ENCODE measurements at regions not wholly inside any gene's neighbourhood (a gene's known extent, or its start where the extent isn't known, plus 50 kb on each side); places are given as distances from the start of the nearest gene placed in this dataset.
"Not testable (repeated sequence)": the region's sequence is repeated elsewhere in the genome, so short reads cannot be mapped to it uniquely, and the experiment has no call there.

DNA sequence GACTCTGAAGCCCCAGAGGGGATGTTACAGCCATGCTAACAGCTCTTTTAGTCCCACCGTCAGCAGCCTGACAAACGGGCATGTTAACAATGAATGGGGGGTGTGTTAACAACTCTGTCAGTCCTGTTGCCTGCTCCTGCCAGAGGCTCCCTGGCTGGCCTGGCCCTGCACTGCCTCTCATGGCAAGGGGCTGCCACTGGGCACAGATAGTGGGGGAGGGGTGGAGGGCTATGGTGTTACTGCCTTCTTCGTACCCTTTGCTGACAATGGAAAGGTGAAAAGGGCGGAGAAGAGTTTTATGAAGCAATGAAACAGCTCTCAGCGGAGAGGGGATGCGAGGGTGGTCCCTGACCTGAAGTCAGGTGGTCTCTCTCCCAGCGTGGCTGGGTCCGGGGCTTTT is 125.9 kb upstream of the ZNF658 start:
- H3K27ac ChIP-seq (ENCODE audit: extremely low read depth, low read depth, low read length); POLR2A ChIA-PET; H3K36me3 ChIP-seq (ENCODE audit: control insufficient read depth in 2 of 2, insufficient read depth in 1 of 2, low read length in 2 of 2); H3K9me3 ChIP-seq (ENCODE audit: control insufficient read depth, insufficient read depth, low read depth, low read length); CTCF ChIA-PET; H3K4me1 ChIP-seq (ENCODE audit: control insufficient read depth, insufficient read depth, low read length); H3K4me3 ChIP-seq (ENCODE audit: low read depth, low read length): not testable (repeated sequence)

DNA sequence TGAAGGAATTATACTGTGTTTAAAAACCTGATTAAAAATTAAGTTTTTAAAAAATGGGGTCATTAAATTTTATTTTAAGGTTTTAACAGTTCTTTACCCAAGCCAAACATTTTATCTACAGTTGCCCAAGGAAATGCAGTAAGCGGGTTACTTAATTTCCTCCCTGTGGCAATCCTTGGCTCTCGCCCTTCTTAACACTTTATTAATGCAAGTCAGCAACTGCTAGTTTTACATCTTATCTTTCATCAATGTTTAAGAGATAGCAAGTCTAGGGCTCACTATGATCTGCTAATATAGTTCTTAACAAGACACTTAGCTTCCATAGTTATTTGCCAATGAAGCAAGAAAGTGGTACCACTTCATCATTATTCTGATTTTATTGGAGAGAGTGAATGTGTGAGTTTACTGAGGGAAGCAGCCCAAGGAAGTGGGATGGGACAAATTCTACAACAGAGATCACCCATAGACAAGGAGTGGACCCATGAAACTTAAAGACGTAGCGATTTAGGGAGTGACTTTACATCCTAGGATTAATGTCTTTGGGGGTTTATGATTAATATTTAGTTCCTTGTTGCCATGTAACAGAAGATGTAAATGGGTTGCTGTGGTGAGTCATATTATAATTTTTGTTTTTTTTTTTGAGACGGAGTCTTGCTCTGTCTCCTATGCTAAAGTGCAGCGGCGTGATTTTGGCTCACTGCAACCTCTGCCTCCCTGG is 120.4 kb upstream of the ZNF658 start:
- POLR2A ChIA-PET, CTCF ChIA-PET: not testable (repeated sequence)

DNA sequence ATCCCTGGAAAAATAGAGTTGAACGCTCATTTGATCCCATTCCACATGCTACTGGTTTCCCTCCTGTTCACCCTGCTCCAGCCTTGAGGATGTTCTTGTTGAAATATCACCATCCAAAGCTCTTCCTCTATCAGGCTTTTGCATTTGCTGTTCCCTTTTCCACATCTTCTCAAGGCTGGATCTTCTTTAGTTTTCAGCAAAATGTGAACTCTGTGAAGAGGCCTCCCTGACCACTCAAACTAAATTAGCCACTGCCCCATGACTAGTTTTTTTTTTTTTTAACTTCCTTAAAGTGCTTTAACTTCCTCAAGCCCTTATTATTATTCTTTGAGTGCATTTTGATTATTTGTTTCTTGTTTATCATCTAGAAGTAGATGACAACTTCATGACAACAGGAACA is 119.3 kb upstream of the ZNF658 start:
- H3K4me1 ChIP-seq (ENCODE audit: control insufficient read depth, insufficient read depth, low read length); H3K4me3 ChIP-seq (ENCODE audit: low read depth, low read length); POLR2A ChIA-PET; H3K9me3 ChIP-seq (ENCODE audit: control insufficient read depth, insufficient read depth, low read depth, low read length); H3K36me3 ChIP-seq (ENCODE audit: control insufficient read depth in 2 of 2, insufficient read depth in 1 of 2, low read length in 2 of 2); H3K27ac ChIP-seq (ENCODE audit: extremely low read depth, low read depth, low read length); CTCF ChIA-PET: not testable (repeated sequence)

More for the DNA sequence above, 120.4 kb upstream of the ZNF658 start:
- H3K36me3 ChIP-seq (ENCODE audit: control insufficient read depth in 2 of 2, insufficient read depth in 1 of 2, low read length in 2 of 2); H3K27ac ChIP-seq (ENCODE audit: extremely low read depth, low read depth, low read length); H3K4me1 ChIP-seq (ENCODE audit: control insufficient read depth, insufficient read depth, low read length); H3K4me3 ChIP-seq (ENCODE audit: low read depth, low read length); H3K9me3 ChIP-seq (ENCODE audit: control insufficient read depth, insufficient read depth, low read depth, low read length): not testable (repeated sequence)

DNA sequence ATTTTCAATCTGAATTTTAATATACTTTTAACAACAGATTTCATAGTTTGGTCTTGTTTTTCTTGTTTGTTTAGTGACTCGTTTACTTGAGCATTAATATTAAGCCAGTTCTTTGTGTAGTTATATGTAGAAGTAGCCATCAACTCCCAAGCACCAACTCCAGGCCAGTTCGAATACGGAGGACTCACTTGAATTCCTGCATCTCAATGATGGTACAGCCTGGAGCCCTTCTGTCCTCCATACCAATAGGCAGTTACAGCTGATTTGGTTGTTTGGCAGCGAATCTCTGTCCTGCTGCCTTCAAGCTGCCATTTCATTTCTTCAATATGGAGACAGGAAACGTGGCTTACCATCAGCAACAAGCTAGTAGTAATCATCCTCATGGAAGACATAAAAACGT is 118.5 kb upstream of the ZNF658 start:
- H3K27ac ChIP-seq (ENCODE audit: extremely low read depth, low read depth, low read length); H3K36me3 ChIP-seq (ENCODE audit: control insufficient read depth in 2 of 2, insufficient read depth in 1 of 2, low read length in 2 of 2); H3K9me3 ChIP-seq (ENCODE audit: control insufficient read depth, insufficient read depth, low read depth, low read length); POLR2A ChIA-PET; H3K4me1 ChIP-seq (ENCODE audit: control insufficient read depth, insufficient read depth, low read length); H3K4me3 ChIP-seq (ENCODE audit: low read depth, low read length); CTCF ChIA-PET: not testable (repeated sequence)

DNA sequence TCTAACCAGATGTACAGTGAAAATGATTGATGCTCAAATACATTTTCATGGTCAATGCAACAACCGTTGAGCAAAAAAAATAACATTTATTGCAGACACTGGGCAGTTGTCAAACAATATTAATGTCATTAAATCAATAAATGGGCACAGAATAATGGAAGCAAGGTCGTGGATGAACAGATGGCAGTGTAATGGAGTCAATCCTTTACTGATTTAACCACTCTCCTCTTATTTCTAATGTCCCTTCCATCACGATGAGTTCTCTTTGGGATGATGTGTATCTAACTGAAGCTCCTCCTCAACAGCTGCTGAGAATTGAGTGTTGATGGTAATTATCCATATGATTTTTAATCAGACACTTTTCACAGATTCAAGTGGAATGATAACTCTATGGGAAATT is 114.9 kb upstream of the ZNF658 start:
- H3K36me3 ChIP-seq (ENCODE audit: control insufficient read depth in 2 of 2, insufficient read depth in 1 of 2, low read length in 2 of 2); H3K4me3 ChIP-seq (ENCODE audit: low read depth, low read length); H3K9me3 ChIP-seq (ENCODE audit: control insufficient read depth, insufficient read depth, low read depth, low read length); H3K27ac ChIP-seq (ENCODE audit: extremely low read depth, low read depth, low read length); POLR2A ChIA-PET; CTCF ChIA-PET; H3K4me1 ChIP-seq (ENCODE audit: control insufficient read depth, insufficient read depth, low read length): not testable (repeated sequence)

DNA sequence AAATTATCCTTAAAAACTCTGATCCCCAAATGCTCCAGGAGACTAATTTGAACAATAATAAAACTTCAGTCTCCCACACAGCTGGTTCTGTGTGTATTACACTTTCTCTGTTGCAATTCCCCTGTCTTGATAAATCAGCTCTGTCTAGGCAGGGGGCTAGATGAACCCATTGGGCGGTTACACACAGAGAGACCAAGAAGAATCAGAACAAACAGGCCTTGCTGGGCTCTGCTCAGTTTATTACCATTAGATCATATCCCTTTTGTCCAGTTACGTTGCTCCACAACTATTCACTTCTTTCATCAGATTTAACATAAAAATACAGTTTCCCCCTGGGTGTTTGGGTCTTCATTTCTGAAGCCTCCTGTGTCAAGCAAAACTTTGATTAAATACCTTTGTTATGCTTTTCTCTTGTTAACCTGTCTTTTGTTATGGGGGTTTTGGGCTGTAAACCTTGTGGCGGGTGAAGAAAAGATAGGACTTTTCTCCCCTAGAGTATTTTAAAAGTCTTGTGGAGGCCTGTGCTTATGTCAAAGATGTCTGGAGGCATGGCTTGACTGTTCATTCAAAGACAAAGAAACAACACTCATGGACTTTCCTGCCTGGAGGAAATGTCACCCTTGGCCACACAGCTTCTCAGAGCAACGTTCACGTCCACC is 109.3 kb upstream of the ZNF658 start:
- H3K4me3 ChIP-seq (ENCODE audit: low read depth, low read length); H3K9me3 ChIP-seq (ENCODE audit: control insufficient read depth, insufficient read depth, low read depth, low read length); POLR2A ChIA-PET; H3K4me1 ChIP-seq (ENCODE audit: control insufficient read depth, insufficient read depth, low read length); H3K27ac ChIP-seq (ENCODE audit: extremely low read depth, low read depth, low read length); CTCF ChIA-PET; H3K36me3 ChIP-seq (ENCODE audit: control insufficient read depth in 2 of 2, insufficient read depth in 1 of 2, low read length in 2 of 2): not testable (repeated sequence)

DNA sequence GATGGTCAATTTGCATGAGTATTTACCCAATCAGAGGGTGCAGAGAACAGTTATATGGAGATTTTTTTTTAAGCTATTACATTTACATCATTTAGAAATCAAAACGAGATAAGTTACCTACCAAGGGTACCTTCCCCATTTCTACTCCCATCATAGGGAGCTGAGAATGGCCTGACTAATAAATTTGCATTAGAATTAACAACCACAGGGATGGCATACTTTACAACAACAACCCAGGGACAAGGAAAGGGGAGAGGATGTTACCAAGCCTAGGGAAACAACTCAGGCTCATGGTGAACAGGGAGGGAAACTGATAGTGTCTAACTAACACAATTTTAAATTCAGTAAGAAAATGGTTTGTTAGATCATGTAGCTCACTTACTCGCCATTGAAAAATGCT is 105.8 kb upstream of the ZNF658 start:
- H3K9me3 ChIP-seq (ENCODE audit: control insufficient read depth, insufficient read depth, low read depth, low read length); POLR2A ChIA-PET; H3K4me1 ChIP-seq (ENCODE audit: control insufficient read depth, insufficient read depth, low read length); CTCF ChIA-PET; H3K27ac ChIP-seq (ENCODE audit: extremely low read depth, low read depth, low read length); H3K4me3 ChIP-seq (ENCODE audit: low read depth, low read length); H3K36me3 ChIP-seq (ENCODE audit: control insufficient read depth in 2 of 2, insufficient read depth in 1 of 2, low read length in 2 of 2): not testable (repeated sequence)

DNA sequence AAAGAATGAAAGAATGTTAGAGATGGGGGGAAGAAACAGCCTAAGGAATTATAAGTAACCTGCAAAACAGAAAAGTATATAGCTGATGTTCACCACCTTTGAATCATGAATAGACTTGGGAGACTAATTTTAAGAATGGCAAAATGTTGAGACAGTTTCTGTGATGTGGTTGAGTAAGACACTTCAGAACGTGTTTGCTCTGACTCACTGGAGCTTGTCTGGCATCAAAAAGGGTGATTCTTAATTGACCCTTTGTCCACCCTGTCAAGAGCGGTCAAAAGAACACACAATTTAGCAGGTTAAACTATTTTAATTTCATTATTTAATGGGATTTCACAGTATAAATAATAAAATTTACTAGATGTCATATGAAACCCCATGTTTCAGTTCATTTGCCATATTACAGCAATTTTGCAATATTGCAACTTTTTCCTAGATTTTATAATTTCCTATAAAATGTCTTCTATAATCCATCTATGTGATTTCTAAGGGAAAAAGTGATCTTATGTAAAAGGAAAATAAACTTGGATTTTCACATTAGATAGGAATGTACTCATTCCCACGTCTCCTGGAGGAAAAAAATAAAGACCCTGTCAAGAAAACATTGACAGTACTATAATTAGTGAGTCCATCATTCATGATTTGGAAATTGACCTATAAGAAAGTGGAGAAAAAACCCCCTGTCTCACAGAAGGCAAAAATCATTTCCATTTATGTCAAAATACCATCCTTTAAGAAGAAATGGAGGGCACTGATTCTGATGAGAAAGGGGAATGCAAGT is 104.6 kb upstream of the ZNF658 start:
- POLR2A ChIA-PET; CTCF ChIA-PET; H3K9me3 ChIP-seq (ENCODE audit: control insufficient read depth, insufficient read depth, low read depth, low read length); H3K27ac ChIP-seq (ENCODE audit: extremely low read depth, low read depth, low read length); H3K36me3 ChIP-seq (ENCODE audit: control insufficient read depth in 2 of 2, insufficient read depth in 1 of 2, low read length in 2 of 2); H3K4me3 ChIP-seq (ENCODE audit: low read depth, low read length); H3K4me1 ChIP-seq (ENCODE audit: control insufficient read depth, insufficient read depth, low read length): not testable (repeated sequence)
